HEK293 (cell line): ENCODE measurements at regions not wholly inside any gene's neighbourhood (a gene's known extent, or its start where the extent isn't known, plus 50 kb on each side); places are given as distances from the start of the nearest gene placed in this dataset.

Source experiments
- BCL11A ChIP-seq: fragments of 450-650 bp; formaldehyde crosslinking; IDR thresholded peaks from 2 replicates; pipeline ENCODE4 v1.5.1; 2016; ENCODE audit warnings: low read depth, missing biosample characterization, missing genetic modification characterization
- ZNF155 ChIP-seq: fragments of 450-650 bp; formaldehyde crosslinking; IDR thresholded peaks from 2 replicates; pipeline ENCODE4 v1.5.1; 2016; ENCODE audit warnings: missing biosample characterization, missing genetic modification characterization
- ZNF274 ChIP-seq, 2 experiments: fragments of 200-500 bp in 1 of 2; fragments of 450-650 bp in 1 of 2; sonication (Bioruptor generic) in 1 of 2; formaldehyde crosslinking in 1 of 2; IDR thresholded peaks; 2 replicates each; pipeline versions ENCODE4 v1.5.1 to v1.6.1; 2014 to 2016; ENCODE audit warnings: borderline replicate concordance in 1 of 2, inconsistent platforms in 1 of 2, low read length in 1 of 2, missing biosample characterization in 1 of 2, missing genetic modification characterization in 1 of 2
- ZNF391 ChIP-seq: fragments of 450-650 bp; formaldehyde crosslinking; IDR thresholded peaks from 2 replicates; pipeline ENCODE4 v1.5.1; 2016; ENCODE audit warnings: low read depth, missing biosample characterization, missing genetic modification characterization, borderline replicate concordance
- ZNF426 ChIP-seq: fragments of 450-650 bp; formaldehyde crosslinking; IDR thresholded peaks from 2 replicates; pipeline ENCODE4 v1.5.1; 2017; ENCODE audit warnings: missing biosample characterization, missing genetic modification characterization, mild to moderate bottlenecking, inconsistent platforms, moderate library complexity
- ZNF610 ChIP-seq: fragments of 450-650 bp; formaldehyde crosslinking; IDR thresholded peaks from 2 replicates; pipeline ENCODE4 v1.5.1; 2016; ENCODE audit warnings: missing biosample characterization, missing genetic modification characterization, borderline replicate concordance
- TF ChIP-seq, protein P1 (sequence below): fragments of 450-650 bp; formaldehyde crosslinking; IDR thresholded peaks from 2 replicates; pipeline ENCODE4 v1.5.1; 2016; ENCODE audit warnings: missing biosample characterization, missing genetic modification characterization
- TF ChIP-seq, protein P2 (sequence below): fragments of 450-650 bp; formaldehyde crosslinking; IDR thresholded peaks from 2 replicates; pipeline ENCODE4 v1.5.1; 2016; ENCODE audit warnings: missing biosample characterization, missing genetic modification characterization
- TF ChIP-seq, protein P3 (sequence below): fragments of 450-650 bp; formaldehyde crosslinking; IDR thresholded peaks from 2 replicates; pipeline ENCODE4 v1.5.1; 2016; ENCODE audit warnings: missing biosample characterization, missing genetic modification characterization
- TF ChIP-seq, protein P4 (sequence below): fragments of 450-650 bp; formaldehyde crosslinking; IDR thresholded peaks from 2 replicates; pipeline ENCODE4 v1.5.1; 2016; ENCODE audit warnings: missing biosample characterization, missing genetic modification characterization, low read depth
- TF ChIP-seq, protein P5 (sequence below): fragments of 450-650 bp; formaldehyde crosslinking; IDR thresholded peaks from 2 replicates; pipeline ENCODE4 v1.5.1; 2016; ENCODE audit warnings: missing biosample characterization, missing genetic modification characterization

DNA sequence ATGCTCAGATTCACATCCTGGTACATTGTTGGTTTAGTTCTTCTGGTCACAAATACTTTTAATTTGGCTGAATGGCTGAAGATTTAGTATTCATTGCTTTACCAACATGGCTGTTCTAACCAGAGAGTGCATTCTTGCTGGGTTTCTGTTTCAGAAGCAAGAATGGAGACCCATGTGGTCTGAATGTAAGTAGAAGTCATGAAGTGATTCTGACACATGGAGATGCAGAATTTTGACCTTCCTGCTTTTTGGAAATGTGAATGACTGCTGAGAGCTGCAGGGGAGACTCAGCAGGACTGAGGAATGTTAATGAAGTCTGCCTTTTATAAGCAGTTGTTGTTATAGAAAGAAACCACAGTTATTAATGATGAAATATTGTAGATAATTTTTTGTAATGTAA is 576.1 kb upstream of the MARCKS start:
- TF ChIP-seq ZNF426 (tag by site-specific recombination) (no peak), BCL11A (tag by site-specific recombination) (no peak), ZNF274 (IDR thresholded peaks at IDR 0.05; ENCODE audit: low read length) (no peak), ZNF274 (tag by site-specific recombination; IDR thresholded peaks at IDR 0.05; ENCODE audit: borderline replicate concordance) (no peak), ZNF391 (no peak), ZNF610 (tag by site-specific recombination) (no peak), ZNF155 (tag by site-specific recombination) (no peak)
- TF ChIP-seq, protein P1, sequence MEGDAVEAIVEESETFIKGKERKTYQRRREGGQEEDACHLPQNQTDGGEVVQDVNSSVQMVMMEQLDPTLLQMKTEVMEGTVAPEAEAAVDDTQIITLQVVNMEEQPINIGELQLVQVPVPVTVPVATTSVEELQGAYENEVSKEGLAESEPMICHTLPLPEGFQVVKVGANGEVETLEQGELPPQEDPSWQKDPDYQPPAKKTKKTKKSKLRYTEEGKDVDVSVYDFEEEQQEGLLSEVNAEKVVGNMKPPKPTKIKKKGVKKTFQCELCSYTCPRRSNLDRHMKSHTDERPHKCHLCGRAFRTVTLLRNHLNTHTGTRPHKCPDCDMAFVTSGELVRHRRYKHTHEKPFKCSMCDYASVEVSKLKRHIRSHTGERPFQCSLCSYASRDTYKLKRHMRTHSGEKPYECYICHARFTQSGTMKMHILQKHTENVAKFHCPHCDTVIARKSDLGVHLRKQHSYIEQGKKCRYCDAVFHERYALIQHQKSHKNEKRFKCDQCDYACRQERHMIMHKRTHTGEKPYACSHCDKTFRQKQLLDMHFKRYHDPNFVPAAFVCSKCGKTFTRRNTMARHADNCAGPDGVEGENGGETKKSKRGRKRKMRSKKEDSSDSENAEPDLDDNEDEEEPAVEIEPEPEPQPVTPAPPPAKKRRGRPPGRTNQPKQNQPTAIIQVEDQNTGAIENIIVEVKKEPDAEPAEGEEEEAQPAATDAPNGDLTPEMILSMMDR (tag by site-specific recombination) = no peak
- TF ChIP-seq, protein P2, sequence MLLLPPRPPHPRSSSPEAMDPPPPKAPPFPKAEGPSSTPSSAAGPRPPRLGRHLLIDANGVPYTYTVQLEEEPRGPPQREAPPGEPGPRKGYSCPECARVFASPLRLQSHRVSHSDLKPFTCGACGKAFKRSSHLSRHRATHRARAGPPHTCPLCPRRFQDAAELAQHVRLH (tag by site-specific recombination) = no peak
- TF ChIP-seq, protein P3, sequence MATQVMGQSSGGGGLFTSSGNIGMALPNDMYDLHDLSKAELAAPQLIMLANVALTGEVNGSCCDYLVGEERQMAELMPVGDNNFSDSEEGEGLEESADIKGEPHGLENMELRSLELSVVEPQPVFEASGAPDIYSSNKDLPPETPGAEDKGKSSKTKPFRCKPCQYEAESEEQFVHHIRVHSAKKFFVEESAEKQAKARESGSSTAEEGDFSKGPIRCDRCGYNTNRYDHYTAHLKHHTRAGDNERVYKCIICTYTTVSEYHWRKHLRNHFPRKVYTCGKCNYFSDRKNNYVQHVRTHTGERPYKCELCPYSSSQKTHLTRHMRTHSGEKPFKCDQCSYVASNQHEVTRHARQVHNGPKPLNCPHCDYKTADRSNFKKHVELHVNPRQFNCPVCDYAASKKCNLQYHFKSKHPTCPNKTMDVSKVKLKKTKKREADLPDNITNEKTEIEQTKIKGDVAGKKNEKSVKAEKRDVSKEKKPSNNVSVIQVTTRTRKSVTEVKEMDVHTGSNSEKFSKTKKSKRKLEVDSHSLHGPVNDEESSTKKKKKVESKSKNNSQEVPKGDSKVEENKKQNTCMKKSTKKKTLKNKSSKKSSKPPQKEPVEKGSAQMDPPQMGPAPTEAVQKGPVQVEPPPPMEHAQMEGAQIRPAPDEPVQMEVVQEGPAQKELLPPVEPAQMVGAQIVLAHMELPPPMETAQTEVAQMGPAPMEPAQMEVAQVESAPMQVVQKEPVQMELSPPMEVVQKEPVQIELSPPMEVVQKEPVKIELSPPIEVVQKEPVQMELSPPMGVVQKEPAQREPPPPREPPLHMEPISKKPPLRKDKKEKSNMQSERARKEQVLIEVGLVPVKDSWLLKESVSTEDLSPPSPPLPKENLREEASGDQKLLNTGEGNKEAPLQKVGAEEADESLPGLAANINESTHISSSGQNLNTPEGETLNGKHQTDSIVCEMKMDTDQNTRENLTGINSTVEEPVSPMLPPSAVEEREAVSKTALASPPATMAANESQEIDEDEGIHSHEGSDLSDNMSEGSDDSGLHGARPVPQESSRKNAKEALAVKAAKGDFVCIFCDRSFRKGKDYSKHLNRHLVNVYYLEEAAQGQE (tag by site-specific recombination) = no peak
- TF ChIP-seq, protein P4, sequence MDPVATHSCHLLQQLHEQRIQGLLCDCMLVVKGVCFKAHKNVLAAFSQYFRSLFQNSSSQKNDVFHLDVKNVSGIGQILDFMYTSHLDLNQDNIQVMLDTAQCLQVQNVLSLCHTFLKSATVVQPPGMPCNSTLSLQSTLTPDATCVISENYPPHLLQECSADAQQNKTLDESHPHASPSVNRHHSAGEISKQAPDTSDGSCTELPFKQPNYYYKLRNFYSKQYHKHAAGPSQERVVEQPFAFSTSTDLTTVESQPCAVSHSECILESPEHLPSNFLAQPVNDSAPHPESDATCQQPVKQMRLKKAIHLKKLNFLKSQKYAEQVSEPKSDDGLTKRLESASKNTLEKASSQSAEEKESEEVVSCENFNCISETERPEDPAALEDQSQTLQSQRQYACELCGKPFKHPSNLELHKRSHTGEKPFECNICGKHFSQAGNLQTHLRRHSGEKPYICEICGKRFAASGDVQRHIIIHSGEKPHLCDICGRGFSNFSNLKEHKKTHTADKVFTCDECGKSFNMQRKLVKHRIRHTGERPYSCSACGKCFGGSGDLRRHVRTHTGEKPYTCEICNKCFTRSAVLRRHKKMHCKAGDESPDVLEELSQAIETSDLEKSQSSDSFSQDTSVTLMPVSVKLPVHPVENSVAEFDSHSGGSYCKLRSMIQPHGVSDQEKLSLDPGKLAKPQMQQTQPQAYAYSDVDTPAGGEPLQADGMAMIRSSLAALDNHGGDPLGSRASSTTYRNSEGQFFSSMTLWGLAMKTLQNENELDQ (tag by site-specific recombination) = no peak
- TF ChIP-seq, protein P5, sequence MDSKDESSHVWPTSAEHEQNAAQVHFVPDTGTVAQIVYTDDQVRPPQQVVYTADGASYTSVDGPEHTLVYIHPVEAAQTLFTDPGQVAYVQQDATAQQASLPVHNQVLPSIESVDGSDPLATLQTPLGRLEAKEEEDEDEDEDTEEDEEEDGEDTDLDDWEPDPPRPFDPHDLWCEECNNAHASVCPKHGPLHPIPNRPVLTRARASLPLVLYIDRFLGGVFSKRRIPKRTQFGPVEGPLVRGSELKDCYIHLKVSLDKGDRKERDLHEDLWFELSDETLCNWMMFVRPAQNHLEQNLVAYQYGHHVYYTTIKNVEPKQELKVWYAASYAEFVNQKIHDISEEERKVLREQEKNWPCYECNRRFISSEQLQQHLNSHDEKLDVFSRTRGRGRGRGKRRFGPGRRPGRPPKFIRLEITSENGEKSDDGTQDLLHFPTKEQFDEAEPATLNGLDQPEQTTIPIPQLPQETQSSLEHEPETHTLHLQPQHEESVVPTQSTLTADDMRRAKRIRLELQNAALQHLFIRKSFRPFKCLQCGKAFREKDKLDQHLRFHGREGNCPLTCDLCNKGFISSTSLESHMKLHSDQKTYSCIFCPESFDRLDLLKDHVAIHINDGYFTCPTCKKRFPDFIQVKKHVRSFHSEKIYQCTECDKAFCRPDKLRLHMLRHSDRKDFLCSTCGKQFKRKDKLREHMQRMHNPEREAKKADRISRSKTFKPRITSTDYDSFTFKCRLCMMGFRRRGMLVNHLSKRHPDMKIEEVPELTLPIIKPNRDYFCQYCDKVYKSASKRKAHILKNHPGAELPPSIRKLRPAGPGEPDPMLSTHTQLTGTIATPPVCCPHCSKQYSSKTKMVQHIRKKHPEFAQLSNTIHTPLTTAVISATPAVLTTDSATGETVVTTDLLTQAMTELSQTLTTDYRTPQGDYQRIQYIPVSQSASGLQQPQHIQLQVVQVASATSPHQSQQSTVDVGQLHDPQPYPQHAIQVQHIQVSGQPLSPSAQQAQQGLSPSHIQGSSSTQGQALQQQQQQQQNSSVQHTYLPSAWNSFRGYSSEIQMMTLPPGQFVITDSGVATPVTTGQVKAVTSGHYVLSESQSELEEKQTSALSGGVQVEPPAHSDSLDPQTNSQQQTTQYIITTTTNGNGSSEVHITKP = no peak
